Right lobe of liver (tissue), 6 donors: ENCODE measurements at regions not wholly inside any gene's neighbourhood (a gene's known extent, or its start where the extent isn't known, plus 50 kb on each side); places are given as distances from the start of the nearest gene placed in this dataset.

Source experiments
- ATAC-seq, 4 donors: fragments of 200-7000 bp; cut with Tn5 transposase; one replicate each; pipeline ENCODE4 v1.9.1; 2020; ENCODE audit warnings: mild to moderate bottlenecking in 4 of 4, moderate library complexity in 4 of 4
- DNase-seq, 3 donors: peaks; one replicate each; pipeline ENCODE4 v3.0.0-alpha.2; 2020
- H3K27ac ChIP-seq, 3 donors: fragments of 200-600 bp; one replicate each; pipeline ENCODE4 v1.8.0; 2022
- H3K27me3 ChIP-seq, 2 donors: fragments of 200-600 bp; one replicate each; pipeline ENCODE4 v1.8.0; 2022
- H3K36me3 ChIP-seq, 4 donors: fragments of 200-600 bp; sonication (generic) in 1 of 4; one replicate each; pipeline versions ENCODE4 v1.5.1 to v1.8.0; 2017 to 2022; ENCODE audit warnings: control low read depth in 1 of 4
- H3K4me1 ChIP-seq, 4 donors: fragments of 200-600 bp; sonication (generic) in 1 of 4; one replicate each; pipeline versions ENCODE4 v1.5.1 to v1.8.0; 2017 to 2022; ENCODE audit warnings: control low read depth in 1 of 4
- H3K4me3 ChIP-seq, 3 donors: fragments of 200-600 bp; one replicate each; pipeline ENCODE4 v1.8.0; 2022
- H3K9me3 ChIP-seq, 4 donors: fragments of 200-600 bp; sonication (generic) in 1 of 4; one replicate each; pipeline versions ENCODE4 v1.5.1 to v1.8.0; 2017 to 2022; ENCODE audit warnings: control low read depth in 1 of 4
- CTCF ChIP-seq, 4 donors: fragments of 200-600 bp in 3 of 4; fragments of 450-650 bp in 1 of 4; IDR thresholded peaks; one replicate each; pipeline versions ENCODE4 v1.5.1 to v1.8.0; 2016 to 2022; ENCODE audit warnings: antibody characterized with exemption in 4 of 4, mild to moderate bottlenecking in 2 of 4
- POLR2A ChIP-seq: fragments of 450-650 bp; IDR thresholded peaks from one replicate; pipeline ENCODE4 v1.6.1; 2017; ENCODE audit warnings: antibody characterized with exemption, mild to moderate bottlenecking
- WGBS: methylation state at CpG from one replicate; pipeline ENCODE4 v1.1.6; 2018; ENCODE audit warnings: low coverage, low lambda C conversion rate; ENCODE audit not compliant: insufficient coverage; ENCODE audit errors: missing lambda C conversion rate; 5-methylcytosine and 5-hydroxymethylcytosine counted together
- intact Hi-C, 2 donors: fragments of 100-400 bp; cut with DNase I; formaldehyde crosslinking; loops; one replicate each; pipeline versions ENCODE4 v1.11.2 to v1.14.1; 2022
- donor health status: DM: no; HTN: yes; CAD: no.
- donor health status: DM: no; HTN: no; CAD: no.
- donor health status: DM: no; HTN: no; CAD: no.
- donor health status: DM: no; HTN: yes; CAD: no.
- donor health status: DM: no; HTN: yes; CAD: no.

GRCh38 chr12:97142737-97143410 is 235.8 kb downstream of the NEDD1 start:
- no peak for TF ChIP-seq POLR2A
- no peak for TF ChIP-seq CTCF (IDR thresholded peaks at IDR 0.05)
- Histone ChIP-seq H3K4me3 (no peak overlapping the region), H3K9me3 (no peaks in the 10 kb centered on the region), H3K27ac (no peak overlapping the region), H3K27me3 (no peaks in the 10 kb centered on the region), H3K4me1 (no peaks in the 10 kb centered on the region), H3K36me3 (no peaks in the 10 kb centered on the region)
- intact Hi-C loops: no loop called here
- ATAC-seq (no peak), DNase-seq (no peak)
- 47% methylated on average over 6 of the region's 6 CpGs for WGBS

- ATAC-seq: peak; percentile 98 to 100 (median 100)
- intact Hi-C loops: no loop called here
- WGBS: 20% methylated on average over 6 of the region's 9 CpGs
Observed at GRCh38 chr12:97148941-97149559, 242.0 kb downstream of the NEDD1 start.

GRCh38 chr12:97151481-97151880 is 244.4 kb downstream of the NEDD1 start:
- no peaks in the 10 kb centered on the region for H3K27me3 ChIP-seq
- no peak for DNase-seq
- no peaks in the 10 kb centered on the region for H3K4me1 ChIP-seq
- H3K36me3 ChIP-seq: no peaks in the 10 kb centered on the region
- 75% methylated on average over 1 of the region's 1 CpG for WGBS
- no peak overlapping the region for H3K4me3 ChIP-seq
- ATAC-seq: no peak
- no peak overlapping the region for H3K27ac ChIP-seq
- intact Hi-C loops: no loop called here
- H3K9me3 ChIP-seq: no peaks in the 10 kb centered on the region
- TF ChIP-seq CTCF (IDR thresholded peaks at IDR 0.05) (no peak), POLR2A (no peak)

More at GRCh38 chr12:97148941-97149559, 242.0 kb downstream of the NEDD1 start:
- no peaks in the 10 kb centered on the region for H3K9me3 ChIP-seq
- no peak overlapping the region for H3K4me3 ChIP-seq
- DNase-seq: peak; percentile 71 to 72 (median 71)
- H3K4me1 ChIP-seq: no peaks in the 10 kb centered on the region
- H3K27ac ChIP-seq: no peak overlapping the region
- TF ChIP-seq CTCF (IDR thresholded peaks at IDR 0.05) (peak; percentile 68 to 82 (median 78)), POLR2A (no peak)
- no peaks in the 10 kb centered on the region for H3K36me3 ChIP-seq
- no peaks in the 10 kb centered on the region for H3K27me3 ChIP-seq

- no peak for DNase-seq
- Histone ChIP-seq H3K4me3 (no peak overlapping the region), H3K36me3 (no peaks in the 10 kb centered on the region), H3K27ac (no peak overlapping the region), H3K4me1 (no peaks in the 10 kb centered on the region), H3K9me3 (no peaks in the 10 kb centered on the region), H3K27me3 (no peaks in the 10 kb centered on the region)
- ATAC-seq: peak in 3 of 4 donors; percentile 48 to 59 (median 54)
- TF ChIP-seq CTCF (IDR thresholded peaks at IDR 0.05) (no peak), POLR2A (no peak)
- intact Hi-C loops: no loop called here
- 38% methylated on average over 5 of the region's 5 CpGs for WGBS
Observed at GRCh38 chr12:97159377-97159776, 252.3 kb downstream of the NEDD1 start.
